Skeletal muscle tissue (tissue), 3 donors: ENCODE measurements at regions not wholly inside any gene's neighbourhood (a gene's known extent, or its start where the extent isn't known, plus 50 kb on each side); places are given as distances from the start of the nearest gene placed in this dataset.
"Not testable (repeated sequence)": the region's sequence is repeated elsewhere in the genome, so short reads cannot be mapped to it uniquely, and the experiment has no call there.

Source experiments
- H3K27ac ChIP-seq: one replicate; pipeline ENCODE4 v1.7.0; 2013; ENCODE audit warnings: mild to moderate bottlenecking, low read depth, low read length, inconsistent platforms
- H3K27me3 ChIP-seq, 3 donors: one replicate each; pipeline ENCODE4 v1.7.0; 2013; ENCODE audit warnings: low read length in 3 of 3; ENCODE audit not compliant: control insufficient read depth in 3 of 3, insufficient read depth in 3 of 3
- H3K36me3 ChIP-seq, 3 donors: one replicate each; pipeline ENCODE4 v1.7.0; 2013; ENCODE audit warnings: low read length in 3 of 3; ENCODE audit not compliant: control insufficient read depth in 3 of 3, insufficient read depth in 3 of 3
- H3K4me1 ChIP-seq, 3 donors: one replicate each; pipeline ENCODE4 v1.7.0; 2013; ENCODE audit warnings: low read length in 3 of 3, mild to moderate bottlenecking in 3 of 3; ENCODE audit not compliant: control insufficient read depth in 3 of 3, insufficient read depth in 3 of 3
- H3K4me3 ChIP-seq, 3 donors: one replicate each; pipeline ENCODE4 v1.7.0; 2013; ENCODE audit warnings: low read length in 3 of 3
- H3K9ac ChIP-seq, 3 donors: one replicate each; pipeline ENCODE4 v1.7.0; 2013; ENCODE audit warnings: low read length in 3 of 3, mild to moderate bottlenecking in 3 of 3, moderate library complexity in 2 of 3, low read depth in 1 of 3
- H3K9me3 ChIP-seq, 3 donors: one replicate each; pipeline ENCODE4 v1.7.0; 2013; ENCODE audit warnings: low read length in 3 of 3; ENCODE audit not compliant: control insufficient read depth in 3 of 3
- donor health status: Osteomylitis.

- H3K27me3 ChIP-seq = peaks cover 0 to 3% (median 0%) of the 10 kb centered on the region in 3 donors
- no peak overlapping the region for H3K27ac ChIP-seq
- H3K36me3 ChIP-seq = no peaks in the 10 kb centered on the region
- no peak overlapping the region for H3K4me3 ChIP-seq
- H3K9me3 ChIP-seq = no peaks in the 10 kb centered on the region
- H3K4me1 ChIP-seq = no peaks in the 10 kb centered on the region
- H3K9ac ChIP-seq = no peak overlapping the region
Observed at GRCh38 chr9:33660772-33661171, 134.6 kb upstream of the PRSS3 start.

GRCh38 chr9:33661176-33661575, 134.2 kb upstream of the PRSS3 start:
- H3K4me1 ChIP-seq = no peaks in the 10 kb centered on the region
- H3K36me3 ChIP-seq = no peaks in the 10 kb centered on the region
- H3K27ac ChIP-seq = no peak overlapping the region
- no peak overlapping the region for H3K4me3 ChIP-seq
- H3K9ac ChIP-seq = no peak overlapping the region
- peaks cover 0 to under 1% (median 0%) of the 10 kb centered on the region in 3 donors for H3K27me3 ChIP-seq
- H3K9me3 ChIP-seq = no peaks in the 10 kb centered on the region

- Histone ChIP-seq H3K27ac (no peak overlapping the region), H3K27me3 (no peaks in the 10 kb centered on the region), H3K4me1 (no peaks in the 10 kb centered on the region), H3K36me3 (no peaks in the 10 kb centered on the region), H3K9me3 (no peaks in the 10 kb centered on the region), H3K4me3 (no peak overlapping the region), H3K9ac (no peak overlapping the region)
Observed at GRCh38 chr9:33662871-33663270, 132.5 kb upstream of the PRSS3 start.

- Histone ChIP-seq H3K9ac (peak overlapping the region in 2 of 3 donors; percentile 57 to 62), H3K4me3 (peak overlapping the region; percentile 57 to 67 (median 63)), H3K27ac (peak overlapping the region; percentile 36)
- not testable (repeated sequence) for H3K4me1 ChIP-seq, H3K9me3 ChIP-seq, H3K36me3 ChIP-seq, H3K27me3 ChIP-seq
Observed at GRCh38 chr9:33676194-33676745, 119.1 kb upstream of the PRSS3 start.

- H3K4me1 ChIP-seq = no peaks in the 10 kb centered on the region
- peak overlapping the region; percentile 63 to 67 (median 64) for H3K4me3 ChIP-seq
- peak overlapping the region in 2 of 3 donors; percentile 57 to 62 for H3K9ac ChIP-seq
- H3K36me3 ChIP-seq = no peaks in the 10 kb centered on the region
- peak overlapping the region; percentile 36 for H3K27ac ChIP-seq
- H3K9me3 ChIP-seq = no peaks in the 10 kb centered on the region
- no peaks in the 10 kb centered on the region for H3K27me3 ChIP-seq
Observed at GRCh38 chr9:33676746-33677505, 118.4 kb upstream of the PRSS3 start.

- Histone ChIP-seq H3K27me3 (no peaks in the 10 kb centered on the region), H3K9me3 (no peaks in the 10 kb centered on the region), H3K4me3 (peak overlapping the region; percentile 41 to 64 (median 61)), H3K9ac (peak overlapping the region in 1 of 3 donors; percentile 56), H3K36me3 (no peaks in the 10 kb centered on the region), H3K4me1 (no peaks in the 10 kb centered on the region), H3K27ac (no peak overlapping the region)
Observed at GRCh38 chr9:33677506-33677809, 117.9 kb upstream of the PRSS3 start.

GRCh38 chr9:33677961-33678360, 117.4 kb upstream of the PRSS3 start:
- no peaks in the 10 kb centered on the region for H3K27me3 ChIP-seq

GRCh38 chr9:33682551-33682950, 112.8 kb upstream of the PRSS3 start:
- Histone ChIP-seq H3K27me3 (no peaks in the 10 kb centered on the region), H3K9me3 (no peaks in the 10 kb centered on the region), H3K9ac (no peak overlapping the region), H3K27ac (no peak overlapping the region), H3K4me1 (no peaks in the 10 kb centered on the region), H3K36me3 (no peaks in the 10 kb centered on the region), H3K4me3 (no peak overlapping the region)

More at GRCh38 chr9:33677961-33678360, 117.4 kb upstream of the PRSS3 start:
- Histone ChIP-seq H3K9ac (no peak overlapping the region), H3K36me3 (no peaks in the 10 kb centered on the region), H3K4me3 (no peak overlapping the region), H3K27ac (no peak overlapping the region), H3K4me1 (no peaks in the 10 kb centered on the region), H3K9me3 (no peaks in the 10 kb centered on the region)

GRCh38 chr9:33684831-33685230, 110.5 kb upstream of the PRSS3 start:
- no peaks in the 10 kb centered on the region for H3K4me1 ChIP-seq
- H3K36me3 ChIP-seq = no peaks in the 10 kb centered on the region
- no peaks in the 10 kb centered on the region for H3K27me3 ChIP-seq
- no peak overlapping the region for H3K4me3 ChIP-seq
- no peak overlapping the region for H3K9ac ChIP-seq
- no peaks in the 10 kb centered on the region for H3K9me3 ChIP-seq
- H3K27ac ChIP-seq = no peak overlapping the region

GRCh38 chr9:33686942-33687341, 108.4 kb upstream of the PRSS3 start:
- H3K4me3 ChIP-seq = no peak overlapping the region
- no peaks in the 10 kb centered on the region for H3K27me3 ChIP-seq
- no peaks in the 10 kb centered on the region for H3K9me3 ChIP-seq
- no peaks in the 10 kb centered on the region for H3K36me3 ChIP-seq
- H3K4me1 ChIP-seq = no peaks in the 10 kb centered on the region
- H3K9ac ChIP-seq = no peak overlapping the region
- no peak overlapping the region for H3K27ac ChIP-seq
